PC-3 (cell line): ENCODE measurements at regions not wholly inside any gene's neighbourhood (a gene's known extent, or its start where the extent isn't known, plus 50 kb on each side); places are given as distances from the start of the nearest gene placed in this dataset.
"Not testable (repeated sequence)": the region's sequence is repeated elsewhere in the genome, so short reads cannot be mapped to it uniquely, and the experiment has no call there.

Experiments used
- ATAC-seq: fragments of 200-7000 bp; cut with Tn5 transposase; 2 replicates; pipeline ENCODE4 v1.9.1; 2020; ENCODE audit warnings: mild to moderate bottlenecking, moderate library complexity
- BruUV-seq: library from RNA; stranded (reverse); fragments of 400-500 nt; replicated peaks from 2 replicates; lab custom pipeline; 2021; lab: Mats Ljungman, UMichigan
- CTCF ChIA-PET: fragments of 300-600 bp; sonication (Branson Sonifier 250); formaldehyde crosslinking; loops from one replicate; lab custom pipeline; 2022; ENCODE audit warnings: antibody characterized with exemption; lab: Charles Lee
- POLR2A ChIA-PET: fragments of 300-600 bp; sonication (Branson Sonifier 250); formaldehyde crosslinking; loops from one replicate; lab custom pipeline; 2022; ENCODE audit warnings: antibody characterized with exemption; ENCODE audit not compliant: unreplicated experiment; lab: Charles Lee
- DNase-seq: peaks from one replicate; pipeline ENCODE4 v3.0.0-alpha.2; 2015
- H2AFZ ChIP-seq: fragments of 300-600 bp; sonication (generic); 2 replicates; pipeline ENCODE4 v1.6.0; 2016; ENCODE audit warnings: antibody characterized with exemption, low read length
- H3F3A ChIP-seq: fragments of 300-600 bp; sonication (generic); one replicate; pipeline ENCODE4 v1.6.0; 2017; ENCODE audit warnings: antibody characterized with exemption, low read length, control low read depth, mild to moderate bottlenecking; ENCODE audit not compliant: unreplicated experiment
- H3K27ac ChIP-seq: fragments of 300-600 bp; sonication (generic); 2 replicates; pipeline ENCODE4 v1.5.1; 2016; ENCODE audit warnings: mild to moderate bottlenecking, low read length
- H3K27me3 ChIP-seq: fragments of 300-600 bp; sonication (generic); 2 replicates; pipeline ENCODE4 v1.6.1; 2016; ENCODE audit warnings: low read length, mixed read lengths
- H3K36me3 ChIP-seq: fragments of 300-600 bp; sonication (generic); 2 replicates; pipeline ENCODE4 v1.6.1; 2016; ENCODE audit warnings: low read depth, mixed run types, low read length, mixed read lengths
- H3K4me1 ChIP-seq: fragments of 300-600 bp; sonication (generic); 2 replicates; pipeline ENCODE4 v1.5.1; 2016; ENCODE audit warnings: low read length; ENCODE audit not compliant: insufficient read depth
- H3K4me2 ChIP-seq: fragments of 300-600 bp; sonication (generic); 2 replicates; pipeline ENCODE4 v1.6.0; 2016; ENCODE audit warnings: low read length
- H3K4me3 ChIP-seq: fragments of 300-600 bp; sonication (generic); 2 replicates; pipeline ENCODE4 v1.5.1; 2016; ENCODE audit warnings: mild to moderate bottlenecking, low read length, mixed read lengths
- H3K79me2 ChIP-seq: fragments of 300-600 bp; sonication (generic); 2 replicates; pipeline ENCODE4 v1.6.1; 2017; ENCODE audit warnings: low read length, mixed read lengths
- H3K9ac ChIP-seq: fragments of 300-600 bp; sonication (generic); 2 replicates; pipeline ENCODE4 v1.6.0; 2016; ENCODE audit warnings: mild to moderate bottlenecking, low read length
- H3K9me2 ChIP-seq: fragments of 300-600 bp; sonication (generic); replicated peaks from 2 replicates; pipeline ENCODE4 v1.6.1; 2016; ENCODE audit warnings: mixed run types, low read length, mixed read lengths
- H3K9me3 ChIP-seq: fragments of 300-600 bp; sonication (generic); 2 replicates; pipeline ENCODE4 v1.6.1; 2016; ENCODE audit warnings: low read length, mixed read lengths
- H4K20me1 ChIP-seq: fragments of 300-600 bp; sonication (generic); 2 replicates; pipeline ENCODE4 v1.6.1; 2016; ENCODE audit warnings: low read length, mixed read lengths
- EZH2 ChIP-seq: fragments of 300-600 bp; sonication (generic); IDR thresholded peaks from one replicate; pipeline ENCODE4 v1.6.1; 2017; ENCODE audit warnings: antibody characterized with exemption, mild to moderate bottlenecking, low read length; ENCODE audit not compliant: unreplicated experiment
- EZH2phosphoT487 ChIP-seq: fragments of 300-600 bp; sonication (generic); IDR thresholded peaks from 2 replicates; pipeline ENCODE4 v1.6.1; 2018; ENCODE audit warnings: mild to moderate bottlenecking, antibody characterized with exemption, low read length, borderline replicate concordance
- intact Hi-C: fragments of 100-400 bp; cut with micrococcal nuclease; formaldehyde crosslinking; loops from 2 replicates; pipeline ENCODE4 v1.9.0; 2023
- TF ChIP-seq, protein P1 (sequence below): fragments of 300-600 bp; sonication (generic); conservative IDR thresholded peaks from 2 replicates; pipeline ENCODE4 v1.5.1; 2017; ENCODE audit warnings: antibody characterized with exemption, low read depth, mild to moderate bottlenecking, low read length

DNA sequence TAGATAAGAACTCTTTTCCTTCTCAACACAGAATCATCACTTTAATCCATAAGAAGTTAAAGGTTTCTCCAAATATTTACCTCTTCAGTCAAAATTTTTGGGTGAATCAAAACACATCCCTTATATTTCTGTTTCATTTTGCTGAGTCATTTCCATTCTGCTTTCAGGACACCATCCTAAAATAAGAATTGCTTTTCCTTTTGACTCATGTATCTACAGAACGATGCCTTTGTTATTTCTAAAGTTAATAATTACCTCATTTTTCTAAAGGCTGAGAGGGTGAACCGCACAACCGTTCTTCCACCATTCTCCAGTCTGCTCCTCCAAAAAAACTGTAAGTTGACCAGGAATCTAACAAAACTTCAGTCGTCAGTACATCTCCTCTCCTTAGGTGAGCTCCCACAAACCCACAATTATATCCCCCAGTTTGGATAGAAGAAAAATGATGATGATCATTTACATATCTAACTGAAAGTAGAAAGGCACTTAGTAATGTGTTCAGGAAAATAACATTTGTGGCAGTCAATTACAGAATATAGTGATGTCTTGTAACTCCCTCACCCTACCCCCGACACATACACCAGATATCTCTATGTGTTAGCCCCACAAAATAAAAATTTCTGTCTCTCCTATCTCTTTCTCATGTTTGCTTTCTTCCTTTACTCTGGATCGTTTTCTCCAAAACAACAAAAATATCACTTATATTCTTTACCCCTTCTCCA is 162.5 kb downstream of the RAD51AP2 start:
- Histone ChIP-seq H2AFZ (no peak overlapping the region), H3K4me1 (no peaks in the 10 kb centered on the region), H3K36me3 (no peaks in the 10 kb centered on the region), H3K79me2 (no peaks in the 10 kb centered on the region), H3K9me3 (no peaks in the 10 kb centered on the region), H3K4me2 (no peak overlapping the region), H4K20me1 (no peaks in the 10 kb centered on the region), H3K9me2 (no peaks in the 10 kb centered on the region), H3F3A (no peaks in the 10 kb centered on the region), H3K4me3 (no peak overlapping the region), H3K9ac (no peak overlapping the region), H3K27ac (no peak overlapping the region), H3K27me3 (no peaks in the 10 kb centered on the region)
- intact Hi-C loops, result no loop called here
- BruUV-seq, result no TSS peak
- ChIA-PET CTCF (no interaction called here), POLR2A (no interaction called here)
- DNase-seq, result no peak
- no peak for TF ChIP-seq EZH2
- TF ChIP-seq, protein P1, sequence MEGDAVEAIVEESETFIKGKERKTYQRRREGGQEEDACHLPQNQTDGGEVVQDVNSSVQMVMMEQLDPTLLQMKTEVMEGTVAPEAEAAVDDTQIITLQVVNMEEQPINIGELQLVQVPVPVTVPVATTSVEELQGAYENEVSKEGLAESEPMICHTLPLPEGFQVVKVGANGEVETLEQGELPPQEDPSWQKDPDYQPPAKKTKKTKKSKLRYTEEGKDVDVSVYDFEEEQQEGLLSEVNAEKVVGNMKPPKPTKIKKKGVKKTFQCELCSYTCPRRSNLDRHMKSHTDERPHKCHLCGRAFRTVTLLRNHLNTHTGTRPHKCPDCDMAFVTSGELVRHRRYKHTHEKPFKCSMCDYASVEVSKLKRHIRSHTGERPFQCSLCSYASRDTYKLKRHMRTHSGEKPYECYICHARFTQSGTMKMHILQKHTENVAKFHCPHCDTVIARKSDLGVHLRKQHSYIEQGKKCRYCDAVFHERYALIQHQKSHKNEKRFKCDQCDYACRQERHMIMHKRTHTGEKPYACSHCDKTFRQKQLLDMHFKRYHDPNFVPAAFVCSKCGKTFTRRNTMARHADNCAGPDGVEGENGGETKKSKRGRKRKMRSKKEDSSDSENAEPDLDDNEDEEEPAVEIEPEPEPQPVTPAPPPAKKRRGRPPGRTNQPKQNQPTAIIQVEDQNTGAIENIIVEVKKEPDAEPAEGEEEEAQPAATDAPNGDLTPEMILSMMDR, result no peak
- TF ChIP-seq EZH2phosphoT487, result no peak
- ATAC-seq, result no peak

DNA sequence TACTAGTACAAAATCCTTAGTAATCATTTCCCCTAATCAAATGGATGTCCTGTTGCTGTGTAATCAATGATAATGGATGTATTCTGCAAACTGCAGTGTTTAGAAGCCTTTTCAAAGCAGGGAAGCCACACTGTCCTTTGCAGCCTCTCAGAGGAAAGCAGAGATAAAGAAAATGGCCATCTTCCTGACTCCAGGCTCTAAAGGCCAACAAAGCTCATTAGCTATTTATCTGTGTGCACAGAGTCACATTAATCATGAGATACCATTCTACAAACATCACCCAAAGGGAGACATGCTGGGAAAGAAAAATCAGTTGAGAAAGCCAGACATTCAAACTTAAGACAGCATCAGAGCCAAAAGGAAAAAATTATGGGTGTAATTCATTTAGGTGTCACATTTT is 165.0 kb downstream of the RAD51AP2 start:
- Histone ChIP-seq H3K9me2 (no peaks in the 10 kb centered on the region), H3K79me2 (no peaks in the 10 kb centered on the region), H3K4me3 (no peak overlapping the region), H3K9ac (no peak overlapping the region), H3K27ac (no peak overlapping the region), H3F3A (no peaks in the 10 kb centered on the region), H4K20me1 (no peaks in the 10 kb centered on the region), H3K27me3 (no peaks in the 10 kb centered on the region), H3K4me2 (no peak overlapping the region), H3K4me1 (no peaks in the 10 kb centered on the region), H2AFZ (no peak overlapping the region), H3K36me3 (no peaks in the 10 kb centered on the region), H3K9me3 (no peaks in the 10 kb centered on the region)
- TF ChIP-seq EZH2phosphoT487 (no peak), EZH2 (no peak)
- TF ChIP-seq, protein P1, result no peak
- intact Hi-C loops, result no loop called here
- ATAC-seq, result no peak
- no TSS peak for BruUV-seq
- no peak for DNase-seq
- CTCF ChIA-PET, result no interaction called here
- POLR2A ChIA-PET, result no interaction called here

DNA sequence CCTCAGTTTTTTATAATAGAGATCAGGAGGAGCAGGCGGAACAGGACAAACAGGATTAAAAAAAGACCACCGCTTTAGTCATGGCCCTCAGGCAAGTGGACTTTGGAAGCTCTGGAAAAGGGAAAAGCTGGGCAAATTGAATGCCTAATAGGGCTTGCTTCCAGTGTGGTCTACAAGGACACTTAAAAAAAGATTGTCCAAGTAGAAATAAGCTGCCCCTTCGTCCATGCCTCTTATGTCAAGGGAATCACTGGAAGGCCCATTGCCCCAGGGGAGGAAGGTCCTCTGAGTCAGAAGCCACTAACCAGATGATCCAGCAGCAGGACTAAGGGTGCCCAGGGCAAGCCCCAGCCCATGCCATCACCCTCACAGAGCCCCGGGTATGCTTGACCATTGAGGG is 175.5 kb downstream of the RAD51AP2 start:
- CTCF ChIA-PET, POLR2A ChIA-PET: not testable (repeated sequence)

More for the DNA sequence above, 175.5 kb downstream of the RAD51AP2 start:
- H3K79me2 ChIP-seq, H3K36me3 ChIP-seq, H4K20me1 ChIP-seq, H3K9me3 ChIP-seq, ATAC-seq, BruUV-seq, H3K27me3 ChIP-seq, H3K4me1 ChIP-seq, H3K4me2 ChIP-seq, H3K4me3 ChIP-seq, H3K9me2 ChIP-seq, H3K9ac ChIP-seq, H3F3A ChIP-seq, intact Hi-C loops, H3K27ac ChIP-seq, H2AFZ ChIP-seq, DNase-seq: not testable (repeated sequence)
